ENCODE measurements at regions not wholly inside any gene's neighbourhood (a gene's known extent, or its start where the extent isn't known, plus 50 kb on each side); places are given as distances from the start of the nearest gene placed in this dataset.

DNA sequence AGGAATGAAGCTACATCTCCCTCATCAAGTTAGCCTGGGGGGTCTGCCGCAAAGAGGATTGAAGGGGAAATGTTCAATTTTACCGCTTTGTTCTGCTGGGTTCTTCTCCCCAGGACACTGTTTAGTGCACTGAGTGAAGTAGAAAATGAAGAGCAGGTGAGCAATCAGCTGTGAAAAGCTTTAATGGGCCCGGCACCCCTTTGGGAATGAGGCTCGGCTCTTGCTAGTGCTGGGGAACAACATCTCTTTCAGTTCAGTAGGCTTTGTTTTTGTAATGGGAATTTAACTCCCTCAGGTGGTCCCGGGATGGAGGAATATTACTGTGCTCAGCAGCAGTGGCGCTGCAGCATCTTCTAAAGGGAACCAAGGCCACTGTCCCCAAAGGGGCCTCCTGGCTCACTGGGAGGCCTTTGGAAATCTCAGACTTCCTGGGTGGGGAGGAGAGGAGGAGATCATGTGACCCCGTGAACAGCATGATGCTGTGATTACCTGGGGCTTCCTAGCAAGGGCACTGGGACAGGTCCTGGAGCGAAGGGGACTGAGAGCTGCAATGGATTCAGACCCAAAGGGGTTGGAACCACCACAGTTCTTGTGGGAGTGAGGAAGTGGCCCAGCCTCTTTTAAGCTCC lies 85.2 kb upstream of the MAX start:
- no peak for FAIRE-seq

DNA sequence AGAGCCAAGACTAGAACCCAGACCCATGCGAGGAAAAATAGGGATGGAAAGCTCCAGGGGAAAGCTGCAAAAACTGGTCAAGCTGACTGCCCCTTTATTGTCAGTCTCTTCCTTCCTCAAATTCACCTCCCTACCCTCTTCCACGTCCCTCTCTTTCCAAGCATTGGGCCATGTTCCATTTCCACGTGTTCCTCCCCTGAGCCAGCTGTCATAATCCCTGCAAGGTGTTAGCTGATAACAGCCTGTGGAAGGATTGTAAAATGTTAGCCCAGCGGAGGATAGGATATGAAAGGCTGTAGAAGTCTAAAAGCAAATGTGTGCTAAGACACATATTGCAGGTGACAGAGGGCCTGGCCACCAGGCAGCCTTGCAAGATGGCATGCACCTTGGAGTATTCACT lies 88.0 kb upstream of the MAX start:
- no peak for FAIRE-seq

DNA sequence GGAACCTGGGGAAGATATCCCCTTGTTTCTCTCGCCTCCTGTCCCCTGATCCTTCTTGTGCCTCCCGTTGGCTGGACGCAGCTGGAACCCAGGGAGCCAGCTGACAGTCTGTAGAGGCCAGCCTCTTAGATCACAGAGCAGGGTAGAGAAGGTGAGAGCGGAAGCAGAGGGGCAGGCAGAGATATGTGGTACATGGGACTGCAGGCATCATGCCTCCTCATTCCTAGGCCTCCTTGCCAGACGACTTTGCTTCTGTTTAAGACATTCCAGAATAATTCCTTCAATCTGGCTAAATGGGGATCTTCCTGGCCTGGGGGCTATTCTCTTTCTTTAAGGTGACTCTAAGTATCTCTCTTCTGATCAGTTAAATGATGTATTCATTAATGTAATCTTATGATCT lies 89.4 kb upstream of the MAX start:
- no peak for FAIRE-seq

DNA sequence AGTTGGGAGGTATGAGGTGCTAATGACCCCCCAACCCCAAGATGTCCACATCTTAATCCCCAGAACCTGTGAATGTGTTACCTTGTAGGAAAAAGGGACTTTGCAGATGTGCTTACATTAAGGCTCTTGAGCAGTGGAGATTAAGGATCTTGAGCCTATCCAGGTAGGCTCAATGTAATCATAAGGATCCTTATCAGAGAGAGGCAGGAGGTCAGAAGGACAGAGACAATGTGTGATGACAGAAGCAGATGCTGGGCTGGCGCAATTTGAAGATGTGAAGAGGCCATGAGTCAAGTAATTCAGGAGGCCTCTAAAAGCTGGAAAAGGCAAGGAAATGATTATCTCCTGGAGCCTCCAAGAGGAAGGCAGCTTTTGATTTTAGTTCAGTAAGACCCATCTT lies 90.4 kb upstream of the MAX start:
- no peak for FAIRE-seq

DNA sequence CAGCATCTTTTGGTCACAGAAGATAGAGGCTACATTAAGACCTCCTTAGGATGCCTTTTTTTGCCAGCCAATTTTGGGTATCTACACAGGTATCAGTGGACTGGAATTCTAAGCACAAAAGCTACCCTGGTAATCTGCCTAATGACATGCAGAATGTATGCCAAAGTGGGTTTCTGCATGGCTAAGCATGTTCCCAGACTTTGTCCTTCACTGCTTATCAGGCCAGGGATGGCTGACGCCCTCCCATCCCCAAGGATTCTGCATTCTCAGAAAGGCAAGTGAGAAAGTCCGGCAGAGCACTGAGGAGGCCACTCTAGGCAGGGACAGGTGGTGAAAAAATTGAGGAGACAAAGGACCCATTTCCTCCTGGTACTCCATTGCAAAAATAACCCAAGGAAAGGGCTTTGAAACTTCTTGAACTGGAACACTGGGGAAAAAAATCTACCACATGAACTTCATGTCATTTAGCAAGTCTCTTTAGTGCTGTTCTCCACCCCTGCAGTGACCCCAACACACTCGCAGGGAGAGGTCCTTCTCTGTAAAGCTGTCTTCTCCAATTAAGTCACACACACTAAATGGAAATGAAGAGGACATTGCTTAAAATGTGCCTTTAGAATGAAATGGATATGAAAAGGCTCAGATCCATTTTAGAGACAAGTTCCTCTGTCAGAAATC lies 91.7 kb upstream of the MAX start:
- no peak for FAIRE-seq

DNA sequence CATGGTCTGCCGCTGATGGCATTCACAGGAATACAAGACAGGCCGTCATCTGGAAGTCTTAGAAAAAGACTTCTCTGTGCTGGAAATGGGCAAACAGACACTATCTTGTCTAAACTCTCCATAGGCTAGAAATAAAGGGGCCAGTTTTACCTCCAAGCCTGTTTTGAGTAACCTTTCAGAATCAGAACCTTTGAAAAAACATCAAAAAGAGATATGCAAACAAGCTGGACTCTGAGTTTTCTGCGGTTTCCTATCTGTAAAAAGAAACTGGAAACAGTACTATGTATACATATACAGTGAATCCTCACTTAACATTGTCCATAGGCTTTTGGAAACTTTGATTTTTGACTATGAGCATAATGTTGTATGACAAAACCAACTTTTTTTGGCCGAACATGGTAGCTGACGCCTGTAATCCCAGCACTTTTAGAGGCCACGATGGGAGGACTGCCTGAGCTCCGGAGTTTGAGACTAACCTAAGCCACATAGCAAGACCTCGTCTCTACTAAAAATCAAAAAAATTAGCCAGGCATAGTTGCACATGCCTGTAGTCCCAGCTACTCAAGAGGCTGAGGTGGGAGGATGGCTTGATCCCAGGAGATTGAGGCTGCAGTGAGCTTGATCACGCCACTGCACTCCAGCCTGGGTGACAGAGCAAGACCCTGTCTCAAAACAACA lies 92.9 kb upstream of the MAX start:
- FAIRE-seq, result no peak

DNA sequence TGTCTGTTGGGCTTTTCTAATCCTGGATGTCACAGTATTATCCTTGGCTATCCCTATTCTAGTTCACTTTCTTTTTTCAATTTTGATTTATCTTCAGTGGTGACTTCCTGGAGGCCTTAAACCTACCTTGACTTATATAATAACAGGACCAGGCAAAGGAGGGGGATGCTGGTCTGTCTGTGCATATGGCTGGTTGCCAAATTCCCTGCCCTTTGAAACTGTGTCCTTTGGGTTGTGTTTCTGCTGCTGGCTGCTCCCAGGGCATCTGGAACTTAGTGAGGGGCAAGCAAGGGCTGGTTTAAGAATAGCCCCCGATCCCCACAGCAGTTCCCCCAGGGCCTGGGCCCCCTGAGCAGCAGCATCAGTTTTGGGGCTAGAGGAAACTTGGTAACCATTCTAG lies 96.0 kb upstream of the MAX start:
- FAIRE-seq, result no peak

DNA sequence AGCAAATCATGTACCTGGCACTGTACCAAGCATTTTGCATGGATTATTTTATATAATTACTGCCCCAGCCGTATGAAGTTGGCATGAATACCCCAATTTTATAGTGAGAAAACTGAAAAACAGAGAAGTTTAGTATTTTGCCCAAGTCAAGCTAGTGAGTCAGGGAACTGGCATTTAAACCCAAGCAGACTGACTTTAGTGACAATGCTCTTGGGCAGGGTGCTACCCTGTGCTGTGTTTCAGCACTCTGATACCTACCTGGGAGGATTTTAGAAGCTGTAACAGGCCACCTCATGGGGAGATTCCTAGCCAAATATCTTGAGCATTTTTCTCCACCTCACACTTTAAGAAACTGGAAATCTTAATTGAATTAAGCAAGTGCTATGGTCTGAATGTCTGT lies 98.1 kb upstream of the MAX start:
- FAIRE-seq, result no peak

DNA sequence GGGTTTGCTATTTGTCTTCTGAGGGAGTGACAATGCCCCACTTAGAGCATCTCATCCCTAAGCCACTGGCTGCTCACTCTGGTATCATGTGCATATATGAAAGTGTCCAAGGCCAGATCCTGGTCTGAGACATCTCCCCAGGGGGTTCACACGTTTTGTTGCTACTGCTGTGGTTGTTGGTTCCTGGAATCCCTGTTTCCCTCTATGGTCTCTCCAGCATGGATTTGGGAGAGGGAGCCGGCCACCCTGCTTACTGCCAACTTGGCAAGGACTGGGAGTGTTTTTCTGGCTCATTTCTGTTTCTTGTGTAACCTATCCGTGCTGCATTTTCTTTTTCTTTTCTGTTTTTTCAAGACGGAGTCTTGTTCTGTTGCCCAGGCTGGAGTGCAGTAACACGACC lies 101.3 kb upstream of the MAX start:
- no peak for FAIRE-seq

DNA sequence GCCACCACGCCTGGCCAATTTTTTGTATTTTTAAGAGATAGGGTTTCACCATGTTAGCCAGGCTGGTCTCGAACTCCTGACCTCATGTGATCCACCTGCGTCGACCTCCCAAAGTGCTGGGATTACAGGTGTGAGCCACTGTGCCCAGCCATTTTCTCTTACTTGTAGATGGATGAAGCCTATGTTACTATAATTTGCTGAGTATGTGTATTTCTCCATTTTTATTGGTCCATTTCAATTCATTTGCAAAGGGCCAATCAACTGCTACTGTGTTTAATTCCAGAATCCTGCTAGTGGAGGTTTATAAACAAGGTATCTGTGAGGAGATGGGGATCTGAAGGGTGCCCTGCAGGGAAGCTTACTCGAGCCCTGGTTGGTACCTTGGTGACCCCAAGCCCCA lies 101.7 kb upstream of the MAX start:
- FAIRE-seq, result no peak

DNA sequence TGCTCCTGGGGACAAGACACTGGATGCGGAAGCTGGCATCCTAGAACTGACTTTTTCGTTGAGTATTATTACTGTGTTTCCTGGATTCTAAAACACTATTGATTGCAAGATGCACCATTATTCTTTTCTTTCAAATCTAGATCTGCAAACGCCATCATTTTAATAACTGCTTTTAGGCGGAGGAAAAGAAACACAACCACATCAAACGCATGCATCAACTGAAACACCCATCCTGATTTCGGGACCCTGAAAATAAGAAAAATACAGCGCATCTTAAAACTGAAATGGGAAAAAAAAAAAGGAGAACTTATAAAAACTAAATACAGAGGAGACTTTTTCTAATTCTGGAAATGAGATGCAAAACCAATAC lies 103.7 kb upstream of the MAX start:
- FAIRE-seq, result no peak

DNA sequence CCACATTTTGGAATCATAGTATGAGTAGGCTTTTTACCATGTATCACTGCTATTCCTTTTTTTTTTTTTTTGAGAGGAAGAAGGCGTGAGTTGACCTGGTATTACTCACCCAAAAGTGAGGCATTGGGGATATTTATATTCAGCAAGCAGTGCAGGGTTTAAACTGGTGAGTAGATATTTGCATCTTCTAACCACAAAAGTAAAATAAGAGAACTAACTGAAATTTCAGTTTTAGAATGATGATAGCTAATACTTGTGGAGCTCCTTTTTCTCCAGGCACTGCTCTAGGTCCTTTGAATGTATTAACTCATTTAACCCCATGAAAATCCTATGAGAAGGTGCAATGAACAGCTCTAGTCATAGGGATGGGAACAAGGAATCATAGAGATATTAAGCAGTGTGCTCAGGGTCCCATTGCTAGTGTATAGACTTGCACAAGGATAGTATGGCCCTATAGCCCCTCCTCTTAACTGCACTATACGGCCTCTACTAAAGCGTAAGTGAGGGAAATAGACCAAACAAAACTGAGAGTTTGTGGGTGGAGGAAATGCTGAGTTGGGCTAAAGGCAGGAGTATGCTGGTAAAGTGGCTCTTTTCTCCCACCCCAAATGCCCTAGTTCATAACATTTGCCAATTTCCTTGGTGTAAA lies 104.3 kb upstream of the MAX start:
- FAIRE-seq, result no peak

DNA sequence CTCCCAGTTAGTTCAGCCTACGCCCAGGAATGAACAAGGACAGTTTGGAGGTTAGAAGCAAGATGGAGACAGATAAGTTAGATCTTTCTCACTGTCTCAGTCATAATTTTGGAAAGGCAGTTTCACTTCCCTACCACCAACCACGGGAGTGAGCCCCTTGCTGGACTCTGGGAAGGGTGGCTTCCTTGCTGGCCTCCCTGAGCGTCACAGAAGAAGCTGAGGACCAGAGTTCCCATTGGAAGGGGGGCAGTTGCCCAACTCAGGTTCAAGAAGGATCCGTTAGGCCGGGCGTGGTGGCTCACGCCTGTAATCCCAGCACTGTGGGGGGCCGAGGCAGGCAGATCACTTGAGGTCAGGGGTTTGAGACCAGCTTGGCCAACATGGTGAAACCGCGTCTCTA lies 106.2 kb upstream of the MAX start:
- FAIRE-seq, result no peak

DNA sequence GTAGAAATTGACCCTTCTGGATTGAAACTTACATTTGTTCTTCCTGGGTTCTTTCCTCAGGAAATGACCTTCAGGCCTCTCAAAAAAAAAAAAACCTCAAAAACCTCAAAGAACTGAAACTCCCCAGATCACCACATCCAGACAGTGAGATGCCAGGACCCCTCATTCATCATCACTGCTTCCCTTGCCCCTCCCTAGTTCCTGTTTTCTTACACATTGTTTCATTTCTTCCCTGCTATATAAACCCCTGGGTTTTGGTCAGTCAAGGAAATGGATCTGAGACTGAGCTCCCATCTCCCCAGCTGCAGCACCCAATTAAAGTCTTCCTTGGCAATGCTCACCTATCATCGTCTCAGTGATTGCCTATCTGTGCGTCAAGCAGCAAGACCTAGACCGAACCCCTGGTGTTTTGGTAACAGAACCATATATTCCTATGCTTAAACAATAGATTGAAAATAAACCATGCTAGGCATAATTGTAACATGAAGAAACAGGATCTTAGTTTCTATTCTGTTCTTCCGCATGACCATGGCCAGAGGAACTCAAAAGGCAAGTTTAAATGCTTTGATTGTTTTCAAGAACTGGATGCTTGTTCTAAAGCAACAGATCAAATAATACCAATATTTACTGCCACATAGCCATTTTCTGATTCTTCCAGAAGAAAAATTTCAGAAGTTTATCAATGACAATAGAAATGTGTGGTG lies 108.0 kb upstream of the MAX start:
- no peak for FAIRE-seq

DNA sequence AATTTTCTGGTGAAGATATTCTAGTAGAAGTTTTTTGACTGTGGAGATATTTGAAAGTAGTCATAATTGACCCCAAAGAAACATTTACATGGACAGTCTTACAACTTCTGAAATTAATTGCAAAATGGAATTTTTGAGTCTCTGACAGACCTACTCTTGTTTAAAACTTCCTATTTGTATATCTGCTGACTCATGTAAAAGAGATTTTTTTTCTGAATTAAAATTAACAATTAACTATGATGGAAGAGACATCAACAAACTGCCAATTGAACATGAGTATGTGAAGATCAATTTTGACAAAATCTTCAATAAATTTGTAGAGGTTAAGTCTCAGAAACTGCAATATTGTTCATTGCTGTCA lies 108.5 kb upstream of the MAX start:
- no peak for FAIRE-seq

DNA sequence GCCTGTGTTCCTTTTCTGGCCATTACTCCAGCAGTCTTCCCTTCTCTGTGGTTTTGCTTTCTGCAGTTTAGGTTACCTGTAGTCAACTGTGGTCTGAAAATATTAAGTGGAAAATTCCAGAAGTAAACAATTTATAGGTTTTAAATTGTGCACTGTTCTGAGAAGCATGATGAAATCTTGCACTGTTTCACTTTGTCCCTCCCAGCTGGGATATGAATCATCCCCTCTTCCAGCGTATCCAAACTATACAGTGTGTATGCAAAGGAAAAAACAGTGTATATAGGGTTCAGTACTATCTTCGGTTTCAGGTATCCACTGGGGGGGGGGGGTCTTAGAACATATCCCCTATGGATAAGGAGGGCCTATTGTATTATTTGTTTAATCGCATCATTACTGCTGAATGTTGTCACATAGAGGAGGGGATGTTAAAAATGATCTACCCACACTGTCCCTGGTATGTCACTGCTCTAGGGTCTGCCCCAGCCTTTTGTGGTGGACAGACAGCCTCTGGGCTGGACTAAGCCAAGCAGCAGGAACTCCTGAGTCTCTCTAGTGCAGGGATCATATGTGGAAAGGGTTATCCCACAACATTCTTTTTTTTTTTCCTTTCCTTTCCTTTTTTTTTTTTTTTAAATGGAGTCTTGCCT lies 109.1 kb upstream of the MAX start:
- FAIRE-seq, result no peak

DNA sequence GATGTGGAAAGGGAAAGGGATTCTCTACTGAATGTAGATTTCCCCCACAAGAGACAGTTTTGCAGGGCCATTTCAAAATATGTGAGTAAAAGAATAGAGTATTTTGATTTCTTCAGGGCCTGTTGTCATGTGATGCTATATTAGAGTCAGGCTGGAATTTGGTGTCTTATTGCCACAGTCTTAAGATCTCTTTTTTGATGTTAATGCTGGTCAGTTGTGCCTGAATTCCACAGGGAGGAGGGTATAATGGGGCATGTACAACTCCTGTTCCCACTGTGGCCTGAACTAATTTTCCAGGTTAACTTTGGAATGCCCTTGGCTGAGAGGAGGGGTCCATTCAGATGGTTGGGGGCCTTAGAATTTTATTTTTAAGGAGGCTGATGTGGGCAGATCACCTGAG lies 111.0 kb upstream of the MAX start:
- FAIRE-seq, result no peak

DNA sequence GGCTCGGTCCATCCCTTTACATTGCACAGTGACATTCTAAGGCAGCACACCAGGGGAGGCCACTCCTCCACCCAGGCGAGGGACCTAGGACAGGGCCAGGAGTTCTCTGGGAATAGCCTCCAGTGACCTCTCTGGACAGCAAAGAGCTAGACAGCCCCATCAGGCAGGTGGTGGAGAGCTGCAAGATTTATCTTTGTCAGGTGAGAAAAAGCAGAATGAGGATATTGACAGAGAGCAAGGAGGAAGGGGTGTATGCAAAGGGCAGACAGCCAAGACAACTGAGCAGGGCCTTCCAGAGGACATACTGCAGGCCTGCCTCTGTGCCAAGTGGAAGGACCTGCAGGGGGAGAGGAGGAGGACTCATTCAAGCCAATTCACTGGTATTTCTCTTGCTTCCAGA lies 112.4 kb upstream of the MAX start:
- FAIRE-seq, result no peak

DNA sequence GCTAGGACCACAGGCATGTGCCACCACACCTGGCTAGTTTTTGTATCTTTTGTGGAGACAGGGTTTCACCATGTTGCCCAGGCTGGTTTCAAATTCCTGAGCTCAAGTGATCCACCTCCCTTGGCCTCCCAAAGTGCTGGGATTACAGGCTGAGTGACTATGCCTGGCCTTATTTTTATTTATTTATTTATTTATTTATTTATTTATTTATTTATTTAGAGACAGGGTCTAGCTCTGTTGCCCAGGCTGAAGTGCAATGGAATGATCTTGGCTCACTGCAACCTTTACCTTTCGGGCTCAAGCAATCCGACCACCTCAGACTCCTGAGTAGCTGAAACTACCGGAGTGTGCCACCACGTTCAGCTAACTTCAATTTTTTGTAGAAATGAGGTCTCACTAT lies 117.0 kb upstream of the MAX start:
- FAIRE-seq, result no peak

DNA sequence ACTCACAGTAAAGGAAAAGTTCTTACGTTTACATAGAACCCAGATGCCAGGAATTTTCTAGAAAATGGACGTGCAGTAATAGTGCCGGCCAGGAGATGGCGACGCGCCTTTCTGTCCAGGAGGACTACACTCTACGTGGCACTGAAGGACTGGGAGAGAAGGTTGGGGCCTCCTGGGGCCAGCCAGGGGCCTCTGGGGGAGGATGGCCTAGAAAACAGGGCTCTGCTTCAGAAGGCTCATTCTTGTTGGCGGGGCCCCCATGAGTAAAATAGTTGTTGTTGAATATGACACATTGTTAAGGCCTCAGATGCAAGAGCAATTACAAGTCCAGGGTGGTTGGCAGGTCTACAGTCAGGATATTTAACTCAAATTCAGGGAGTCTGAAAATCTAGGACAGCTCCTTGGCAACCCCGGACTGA lies 120.1 kb upstream of the MAX start:
- no peak for FAIRE-seq

DNA sequence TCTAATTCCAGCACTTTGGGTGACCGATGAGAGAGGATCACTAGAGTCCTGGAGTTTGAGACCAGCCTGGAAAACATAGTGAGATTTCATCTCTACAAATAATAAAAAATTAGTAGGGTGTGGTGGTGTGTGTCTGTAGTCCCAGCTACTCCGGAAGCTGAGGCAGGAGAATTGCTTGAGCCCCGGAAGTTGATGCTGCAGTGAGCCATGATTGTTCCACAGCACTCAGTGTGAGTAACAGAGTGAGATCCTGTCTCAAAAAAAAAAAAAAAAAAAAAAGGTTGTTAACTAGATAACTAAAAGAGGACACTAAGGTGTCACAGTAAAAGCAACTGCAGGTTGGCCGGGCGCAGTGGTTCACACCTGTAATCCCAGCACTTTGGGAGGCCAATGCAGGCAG lies 121.3 kb upstream of the MAX start:
- FAIRE-seq, result no peak

DNA sequence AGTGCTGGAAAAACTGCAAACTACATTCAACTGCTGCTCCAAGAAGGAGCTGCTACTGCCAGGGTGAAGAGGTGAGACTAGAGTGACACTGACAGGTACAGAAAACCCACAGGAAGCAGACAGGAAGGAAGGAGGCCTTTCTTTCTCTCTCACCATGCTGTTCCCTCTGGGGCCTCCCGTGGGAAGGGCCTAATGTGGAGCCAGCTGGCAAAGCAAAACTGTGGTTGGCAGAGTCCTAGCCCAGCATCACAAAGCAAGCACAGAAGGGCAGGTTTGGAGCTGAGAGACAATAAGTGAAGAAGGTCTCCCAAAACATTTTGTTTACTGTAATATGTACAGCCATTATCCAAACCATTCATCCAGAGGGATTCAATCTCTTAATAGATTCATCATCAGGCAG lies 122.5 kb upstream of the MAX start:
- FAIRE-seq, result no peak
